ENCODE measurements at regions not wholly inside any gene's neighbourhood (a gene's known extent, or its start where the extent isn't known, plus 50 kb on each side); places are given as distances from the start of the nearest gene placed in this dataset.

GRCh38 chr2:194750926-194751325 lies 906.1 kb upstream of the SLC39A10 start:
- TF ChIP-seq EZH2phosphoT487 (IDR thresholded peaks at IDR 0.05; ENCODE audit: low read depth, severe bottlenecking, unreplicated experiment) = no peak
- TF ChIP-seq CTCF (IDR thresholded peaks at IDR 0.05; ENCODE audit: poor library complexity) = no peak
- TF ChIP-seq EZH2 (IDR thresholded peaks at IDR 0.05; ENCODE audit: borderline replicate concordance) = no peak

Measured in hepatocyte (in vitro differentiated cells).